MCF 10A (cell line): ENCODE measurements at regions not wholly inside any gene's neighbourhood (a gene's known extent, or its start where the extent isn't known, plus 50 kb on each side); places are given as distances from the start of the nearest gene placed in this dataset.
"Not testable (repeated sequence)": the region's sequence is repeated elsewhere in the genome, so short reads cannot be mapped to it uniquely, and the experiment has no call there.

Source experiments
- BruUV-seq: library from RNA; stranded (reverse); fragments of 400-500 nt; replicated peaks from 2 replicates; lab custom pipeline; 2021; lab: Mats Ljungman, UMichigan
- CTCF ChIA-PET: fragments of 300-600 bp; sonication (Branson Sonifier 250); formaldehyde crosslinking; extraction: SDS; loops from one replicate; lab custom pipeline; 2021; ENCODE audit warnings: antibody characterized with exemption, inconsistent platforms; lab: Yijun Ruan, JAX
- POLR2A ChIA-PET: fragments of 300-600, 350-650 bp; sonication (Branson Sonifier 250); formaldehyde crosslinking; extraction: SDS; loops from one replicate; lab custom pipeline; 2020; ENCODE audit warnings: antibody characterized with exemption, inconsistent platforms; lab: Yijun Ruan, JAX
- DNase-seq: peaks from one replicate; pipeline ENCODE4 v3.0.0-alpha.2; 2018; ENCODE audit not compliant: unreplicated experiment
- H3K27ac Mint-ChIP-seq: one replicate; pipeline ENCODE4 v1.8.0; 2022; ENCODE audit warnings: mild to moderate bottlenecking, low read depth, mixed read lengths; ENCODE audit not compliant: unreplicated experiment
- H3K27me3 Mint-ChIP-seq: one replicate; pipeline ENCODE4 v1.8.0; 2022; ENCODE audit warnings: mixed read lengths; ENCODE audit not compliant: insufficient read depth, unreplicated experiment
- H3K36me3 Mint-ChIP-seq: one replicate; pipeline ENCODE4 v1.8.0; 2022; ENCODE audit warnings: mild to moderate bottlenecking, moderate library complexity, mixed read lengths; ENCODE audit not compliant: insufficient read depth, unreplicated experiment
- H3K4me1 Mint-ChIP-seq: one replicate; pipeline ENCODE4 v1.8.0; 2022; ENCODE audit warnings: mixed read lengths; ENCODE audit not compliant: insufficient read depth, unreplicated experiment
- H3K4me3 Mint-ChIP-seq: one replicate; pipeline ENCODE4 v1.8.0; 2022; ENCODE audit warnings: mild to moderate bottlenecking, moderate library complexity, mixed read lengths; ENCODE audit not compliant: unreplicated experiment
- H3K9me3 Mint-ChIP-seq: one replicate; pipeline ENCODE4 v1.8.0; 2022; ENCODE audit warnings: mixed read lengths; ENCODE audit not compliant: unreplicated experiment
- intact Hi-C: fragments of 100-400 bp; cut with micrococcal nuclease; formaldehyde crosslinking; loops from 2 replicates; pipeline ENCODE4 v1.14.1; 2022
- TF ChIP-seq, protein P1 (sequence below): fragments of 200-600 bp; IDR thresholded peaks from one replicate; pipeline ENCODE4 v1.8.0; 2022; ENCODE audit warnings: antibody characterized with exemption, mild to moderate bottlenecking; ENCODE audit not compliant: unreplicated experiment

DNA sequence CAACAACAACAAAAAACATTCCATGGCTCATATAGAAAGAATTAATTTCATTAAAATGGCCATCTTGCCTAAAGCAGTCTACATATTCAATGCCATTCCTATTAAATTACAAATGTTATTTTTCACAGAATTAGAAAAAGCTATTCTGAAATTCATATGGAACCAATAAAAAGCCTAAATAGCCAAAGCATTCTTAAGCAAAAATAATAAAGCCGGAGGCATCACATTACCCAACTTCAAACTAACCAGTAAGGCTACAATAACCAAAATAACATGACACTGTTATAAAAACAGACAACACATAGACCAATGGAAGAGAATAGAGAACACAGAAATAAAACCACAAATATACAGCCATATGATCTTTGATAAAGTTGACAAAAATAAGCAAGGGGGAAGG is 330.4 kb downstream of the KIF20B start:
- no TSS peak for BruUV-seq
- ChIA-PET CTCF (interaction anchor here (0.7 kb wide), 1 partner anchor 77 kb away, joined by 3 read pairs; no protein-coding TSS in a partner anchor), POLR2A (no interaction called here)
- no peak for DNase-seq
- TF ChIP-seq, protein P1, sequence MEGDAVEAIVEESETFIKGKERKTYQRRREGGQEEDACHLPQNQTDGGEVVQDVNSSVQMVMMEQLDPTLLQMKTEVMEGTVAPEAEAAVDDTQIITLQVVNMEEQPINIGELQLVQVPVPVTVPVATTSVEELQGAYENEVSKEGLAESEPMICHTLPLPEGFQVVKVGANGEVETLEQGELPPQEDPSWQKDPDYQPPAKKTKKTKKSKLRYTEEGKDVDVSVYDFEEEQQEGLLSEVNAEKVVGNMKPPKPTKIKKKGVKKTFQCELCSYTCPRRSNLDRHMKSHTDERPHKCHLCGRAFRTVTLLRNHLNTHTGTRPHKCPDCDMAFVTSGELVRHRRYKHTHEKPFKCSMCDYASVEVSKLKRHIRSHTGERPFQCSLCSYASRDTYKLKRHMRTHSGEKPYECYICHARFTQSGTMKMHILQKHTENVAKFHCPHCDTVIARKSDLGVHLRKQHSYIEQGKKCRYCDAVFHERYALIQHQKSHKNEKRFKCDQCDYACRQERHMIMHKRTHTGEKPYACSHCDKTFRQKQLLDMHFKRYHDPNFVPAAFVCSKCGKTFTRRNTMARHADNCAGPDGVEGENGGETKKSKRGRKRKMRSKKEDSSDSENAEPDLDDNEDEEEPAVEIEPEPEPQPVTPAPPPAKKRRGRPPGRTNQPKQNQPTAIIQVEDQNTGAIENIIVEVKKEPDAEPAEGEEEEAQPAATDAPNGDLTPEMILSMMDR: no peak
- Mint-ChIP-seq H3K9me3 (no peaks in the 10 kb centered on the region), H3K27me3 (no peaks in the 10 kb centered on the region), H3K27ac (no peak overlapping the region), H3K36me3 (no peaks in the 10 kb centered on the region), H3K4me3 (no peak overlapping the region), H3K4me1 (no peaks in the 10 kb centered on the region)
- intact Hi-C loops: no loop called here

DNA sequence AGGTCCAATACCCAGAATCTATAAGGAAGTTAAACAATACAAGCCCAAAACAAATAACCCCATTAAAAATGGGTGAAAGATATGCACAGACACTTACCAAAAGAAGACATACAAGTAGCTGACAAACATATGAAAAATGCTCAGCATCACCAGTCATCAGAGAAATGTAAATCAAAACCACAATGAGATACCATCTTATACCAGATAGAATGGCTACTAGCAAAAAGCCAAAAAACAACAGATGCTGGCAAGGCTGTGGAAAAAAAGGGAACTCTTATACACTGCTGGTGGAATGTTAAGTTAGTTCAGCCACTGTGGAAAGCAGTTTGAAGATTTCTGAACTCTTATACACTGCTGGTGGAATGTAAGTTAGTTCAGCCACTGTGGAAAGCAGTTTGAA is 331.1 kb downstream of the KIF20B start:
- Mint-ChIP-seq H3K36me3 (no peaks in the 10 kb centered on the region), H3K4me1 (no peaks in the 10 kb centered on the region), H3K27me3 (no peaks in the 10 kb centered on the region), H3K9me3 (no peaks in the 10 kb centered on the region), H3K27ac (no peak overlapping the region), H3K4me3 (no peak overlapping the region)
- intact Hi-C loops: no loop called here
- BruUV-seq: no TSS peak
- TF ChIP-seq, protein P1: no peak
- ChIA-PET POLR2A (interaction anchor here (1.8 kb wide), 1 partner anchor 19 kb away, joined by 6 read pairs; no protein-coding TSS in a partner anchor), CTCF (no interaction called here)
- DNase-seq: no peak

DNA sequence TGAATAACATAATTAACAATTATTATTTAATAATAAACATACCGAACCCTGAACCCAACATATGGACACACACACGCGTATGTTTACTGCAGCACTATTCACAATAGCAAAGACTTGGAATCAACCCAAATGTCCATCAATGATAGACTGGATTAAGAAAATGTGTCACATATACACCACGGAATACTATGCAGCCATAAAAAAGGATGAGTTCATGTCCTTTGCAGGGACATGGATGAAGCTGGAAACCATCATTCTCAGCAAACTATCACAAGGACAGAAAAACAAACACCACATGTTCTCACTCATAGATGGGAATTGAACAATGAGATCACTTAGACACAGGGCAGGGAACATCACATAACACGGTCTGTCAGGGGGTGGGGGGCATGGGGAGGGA is 333.5 kb downstream of the KIF20B start:
- H3K4me3 Mint-ChIP-seq, H3K9me3 Mint-ChIP-seq, H3K27me3 Mint-ChIP-seq, intact Hi-C loops, H3K27ac Mint-ChIP-seq, CTCF ChIA-PET, H3K4me1 Mint-ChIP-seq, BruUV-seq, DNase-seq, H3K36me3 Mint-ChIP-seq: not testable (repeated sequence)
- POLR2A ChIA-PET: interaction anchor here (0.9 to 1.2 kb wide), 2 partner anchors 8 to 113 kb away, joined by 3 to 4 read pairs; no protein-coding TSS in a partner anchor

DNA sequence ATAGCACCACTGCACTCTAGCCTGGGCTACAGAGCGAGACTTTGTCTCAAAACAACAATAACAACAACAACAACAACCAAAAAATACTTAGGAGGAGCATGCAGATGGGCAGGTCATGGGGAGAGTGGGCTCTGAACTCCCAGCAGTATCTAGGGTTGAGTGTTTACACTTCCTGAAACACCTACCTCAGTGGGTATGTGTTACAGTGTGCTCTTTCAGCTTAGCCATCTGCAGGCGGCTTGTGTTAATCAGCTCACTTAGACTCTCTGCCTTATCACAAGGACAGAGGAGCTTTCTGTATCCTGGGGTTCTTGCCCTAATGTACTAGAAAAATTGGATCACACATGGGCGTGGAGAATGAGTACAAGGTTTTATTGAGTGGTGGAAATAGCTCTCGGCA is 340.2 kb downstream of the KIF20B start:
- TF ChIP-seq, protein P1: no peak
- Mint-ChIP-seq H3K27ac (no peak overlapping the region), H3K9me3 (peaks cover 1% of the 10 kb centered on the region), H3K4me3 (no peak overlapping the region), H3K36me3 (peaks cover 6% of the 10 kb centered on the region), H3K4me1 (no peaks in the 10 kb centered on the region), H3K27me3 (no peaks in the 10 kb centered on the region)
- intact Hi-C loops: no loop called here
- no TSS peak for BruUV-seq
- DNase-seq: no peak
- ChIA-PET POLR2A (interaction anchor here (1.0 kb wide), 1 partner anchor 8 kb away, joined by 3 read pairs; no protein-coding TSS in a partner anchor), CTCF (no interaction called here)
